Gastroesophageal sphincter (tissue), 3 donors: ENCODE measurements at regions not wholly inside any gene's neighbourhood (a gene's known extent, or its start where the extent isn't known, plus 50 kb on each side); places are given as distances from the start of the nearest gene placed in this dataset.

Source experiments
- EP300 ChIP-seq: sonication (generic); formaldehyde crosslinking; IDR thresholded peaks from one replicate; pipeline ENCODE4 v1.6.1; 2017; ENCODE audit warnings: antibody characterized with exemption, mild to moderate bottlenecking
- POLR2A ChIP-seq, 2 donors: fragments of 450-650 bp; IDR thresholded peaks; one replicate each; pipeline ENCODE4 v1.6.1; 2017; ENCODE audit warnings: antibody characterized with exemption in 2 of 2, mild to moderate bottlenecking in 2 of 2, moderate library complexity in 1 of 2
- TF ChIP-seq, protein P1 (sequence below), 4 experiments: fragments of 200-600 bp in 2 of 4; fragments of 450-650 bp in 2 of 4; sonication (generic) in 1 of 4; IDR thresholded peaks; one replicate each; pipeline ENCODE4 v1.5.1; 2017 to 2019; ENCODE audit warnings: antibody characterized with exemption in 4 of 4, mild to moderate bottlenecking in 2 of 4, moderate library complexity in 2 of 4

DNA sequence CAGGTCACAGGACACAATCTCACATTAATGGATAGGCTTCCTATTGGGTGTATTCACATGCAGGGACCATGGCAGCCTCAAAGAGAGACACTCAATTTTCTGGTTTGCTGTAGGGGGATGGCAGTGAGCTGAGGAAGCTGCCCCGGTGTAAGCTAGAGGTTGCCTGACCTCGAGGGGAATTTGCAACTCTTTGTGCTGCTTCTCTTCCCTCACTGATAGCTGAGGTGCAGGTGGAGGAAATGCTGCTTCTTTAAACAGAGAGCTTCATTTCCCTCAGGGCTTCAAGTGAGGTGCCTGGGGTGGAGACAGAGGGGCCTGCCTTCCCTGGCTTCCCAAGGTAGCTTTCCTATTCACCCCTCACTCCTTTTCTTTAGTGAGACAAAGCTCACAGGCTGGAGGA is 151.9 kb downstream of the CD83 start:
- TF ChIP-seq, protein P1, sequence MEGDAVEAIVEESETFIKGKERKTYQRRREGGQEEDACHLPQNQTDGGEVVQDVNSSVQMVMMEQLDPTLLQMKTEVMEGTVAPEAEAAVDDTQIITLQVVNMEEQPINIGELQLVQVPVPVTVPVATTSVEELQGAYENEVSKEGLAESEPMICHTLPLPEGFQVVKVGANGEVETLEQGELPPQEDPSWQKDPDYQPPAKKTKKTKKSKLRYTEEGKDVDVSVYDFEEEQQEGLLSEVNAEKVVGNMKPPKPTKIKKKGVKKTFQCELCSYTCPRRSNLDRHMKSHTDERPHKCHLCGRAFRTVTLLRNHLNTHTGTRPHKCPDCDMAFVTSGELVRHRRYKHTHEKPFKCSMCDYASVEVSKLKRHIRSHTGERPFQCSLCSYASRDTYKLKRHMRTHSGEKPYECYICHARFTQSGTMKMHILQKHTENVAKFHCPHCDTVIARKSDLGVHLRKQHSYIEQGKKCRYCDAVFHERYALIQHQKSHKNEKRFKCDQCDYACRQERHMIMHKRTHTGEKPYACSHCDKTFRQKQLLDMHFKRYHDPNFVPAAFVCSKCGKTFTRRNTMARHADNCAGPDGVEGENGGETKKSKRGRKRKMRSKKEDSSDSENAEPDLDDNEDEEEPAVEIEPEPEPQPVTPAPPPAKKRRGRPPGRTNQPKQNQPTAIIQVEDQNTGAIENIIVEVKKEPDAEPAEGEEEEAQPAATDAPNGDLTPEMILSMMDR (IDR thresholded peaks at IDR 0.05) = no peak
- TF ChIP-seq POLR2A (IDR thresholded peaks at IDR 0.05) (no peak), EP300 (no peak)
